C4-2B (cell line): ENCODE measurements at regions not wholly inside any gene's neighbourhood (a gene's known extent, or its start where the extent isn't known, plus 50 kb on each side); places are given as distances from the start of the nearest gene placed in this dataset.

ENCODE experiments used
- CTCF ChIP-seq: fragments of 450-650 bp; conservative IDR thresholded peaks from 2 replicates; pipeline ENCODE4 v1.5.1; 2017; ENCODE audit warnings: mild to moderate bottlenecking
- ZFX ChIP-seq: fragments of 450-650 bp; IDR thresholded peaks from 2 replicates; pipeline ENCODE4 v1.6.1; 2017

- TF ChIP-seq CTCF = no peak
- no peak for TF ChIP-seq ZFX
Observed at GRCh38 chr6:11434565-11435326, 102.8 kb upstream of the TMEM170B start.
